VCaP (cell line): ENCODE measurements at regions not wholly inside any gene's neighbourhood (a gene's known extent, or its start where the extent isn't known, plus 50 kb on each side); places are given as distances from the start of the nearest gene placed in this dataset.

ENCODE experiments used
- H3K27ac ChIP-seq: fragments of 450-650 bp; 2 replicates; pipeline ENCODE4 v1.5.1; 2017
- TF ChIP-seq, protein P1 (sequence below): fragments of 450-650 bp; conservative IDR thresholded peaks from 2 replicates; pipeline ENCODE4 v1.5.1; 2017; ENCODE audit warnings: mild to moderate bottlenecking, moderate library complexity

DNA sequence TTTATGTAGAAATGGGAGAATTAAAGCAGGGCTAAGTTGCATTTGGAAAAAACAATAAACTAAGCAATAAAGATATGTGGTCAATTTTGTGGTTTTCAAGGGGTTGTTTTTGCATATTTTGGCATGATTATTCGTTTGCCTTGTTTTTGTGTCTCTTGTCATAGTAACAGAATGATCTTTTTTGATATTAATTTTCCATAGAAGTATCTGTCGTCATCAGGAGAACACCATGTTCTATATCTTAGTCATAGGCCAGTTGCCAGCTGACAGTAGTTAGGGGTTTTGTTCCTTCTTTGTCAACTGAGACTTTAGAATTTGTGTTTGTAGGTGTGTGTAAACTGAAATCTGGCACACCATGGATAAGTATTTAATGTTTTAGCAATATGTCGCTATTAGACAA lies 1354.8 kb downstream of the LRFN5 start:
- TF ChIP-seq, protein P1, sequence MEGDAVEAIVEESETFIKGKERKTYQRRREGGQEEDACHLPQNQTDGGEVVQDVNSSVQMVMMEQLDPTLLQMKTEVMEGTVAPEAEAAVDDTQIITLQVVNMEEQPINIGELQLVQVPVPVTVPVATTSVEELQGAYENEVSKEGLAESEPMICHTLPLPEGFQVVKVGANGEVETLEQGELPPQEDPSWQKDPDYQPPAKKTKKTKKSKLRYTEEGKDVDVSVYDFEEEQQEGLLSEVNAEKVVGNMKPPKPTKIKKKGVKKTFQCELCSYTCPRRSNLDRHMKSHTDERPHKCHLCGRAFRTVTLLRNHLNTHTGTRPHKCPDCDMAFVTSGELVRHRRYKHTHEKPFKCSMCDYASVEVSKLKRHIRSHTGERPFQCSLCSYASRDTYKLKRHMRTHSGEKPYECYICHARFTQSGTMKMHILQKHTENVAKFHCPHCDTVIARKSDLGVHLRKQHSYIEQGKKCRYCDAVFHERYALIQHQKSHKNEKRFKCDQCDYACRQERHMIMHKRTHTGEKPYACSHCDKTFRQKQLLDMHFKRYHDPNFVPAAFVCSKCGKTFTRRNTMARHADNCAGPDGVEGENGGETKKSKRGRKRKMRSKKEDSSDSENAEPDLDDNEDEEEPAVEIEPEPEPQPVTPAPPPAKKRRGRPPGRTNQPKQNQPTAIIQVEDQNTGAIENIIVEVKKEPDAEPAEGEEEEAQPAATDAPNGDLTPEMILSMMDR = no peak
- H3K27ac ChIP-seq = no peak overlapping the region

DNA sequence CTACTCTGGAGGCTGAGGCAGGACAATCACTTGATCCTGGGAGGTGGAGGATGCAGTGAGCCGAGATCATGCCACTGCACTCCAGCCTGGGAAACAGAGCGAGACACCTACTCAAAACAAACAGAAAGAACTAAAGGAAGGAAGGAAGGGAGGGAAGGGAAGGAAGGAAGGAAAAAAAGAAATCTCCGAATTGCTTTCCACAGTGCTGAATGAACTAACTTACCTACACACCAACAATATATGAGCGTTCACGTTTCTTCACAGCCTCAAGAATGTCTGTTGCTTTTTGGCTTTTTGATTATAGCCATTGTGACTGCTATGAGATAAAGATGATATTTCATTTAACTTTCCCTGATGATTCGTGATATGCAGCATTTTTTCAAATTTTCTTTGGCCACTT lies 1343.7 kb downstream of the LRFN5 start:
- TF ChIP-seq, protein P1 = no peak

DNA sequence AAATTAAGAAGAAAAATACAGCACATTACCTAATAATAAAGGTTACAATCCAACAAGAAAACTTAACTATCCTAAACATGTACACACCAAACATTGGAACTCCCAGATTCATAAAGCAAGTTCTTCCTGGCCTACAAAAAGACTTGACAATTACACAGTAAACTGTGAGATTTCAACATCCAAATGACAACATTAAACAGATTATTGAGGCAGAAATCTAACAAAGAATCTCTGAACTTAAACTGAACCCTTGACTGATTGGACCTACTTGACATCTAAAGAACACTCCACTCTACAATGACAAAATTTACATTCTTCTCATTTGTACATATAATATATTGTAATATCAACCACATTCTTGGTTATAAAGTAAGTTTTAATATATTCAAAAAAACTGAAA lies 1341.3 kb downstream of the LRFN5 start:
- no peak overlapping the region for H3K27ac ChIP-seq
- TF ChIP-seq, protein P1 = no peak

More for the DNA sequence above, 1343.7 kb downstream of the LRFN5 start:
- no peak overlapping the region for H3K27ac ChIP-seq

DNA sequence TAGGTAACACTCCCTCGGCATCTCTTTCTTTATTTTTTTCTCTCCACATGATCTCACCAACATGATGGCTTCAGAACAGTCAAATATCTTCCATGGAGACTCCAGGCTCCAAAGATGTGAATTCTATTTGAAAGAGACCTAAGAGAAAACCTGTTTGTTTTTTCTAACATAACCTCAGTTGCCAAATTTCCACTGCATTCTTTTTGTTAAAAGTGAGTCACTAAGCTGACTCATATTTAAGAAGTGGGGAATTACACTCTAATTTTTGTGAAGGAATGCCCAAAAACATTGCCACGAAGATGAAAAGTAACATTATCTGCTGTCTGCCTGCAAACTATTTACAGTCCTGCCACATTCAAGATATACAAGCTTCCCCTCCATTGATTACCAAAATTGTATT lies 1337.6 kb downstream of the LRFN5 start:
- TF ChIP-seq, protein P1 = no peak
- H3K27ac ChIP-seq = no peak overlapping the region

DNA sequence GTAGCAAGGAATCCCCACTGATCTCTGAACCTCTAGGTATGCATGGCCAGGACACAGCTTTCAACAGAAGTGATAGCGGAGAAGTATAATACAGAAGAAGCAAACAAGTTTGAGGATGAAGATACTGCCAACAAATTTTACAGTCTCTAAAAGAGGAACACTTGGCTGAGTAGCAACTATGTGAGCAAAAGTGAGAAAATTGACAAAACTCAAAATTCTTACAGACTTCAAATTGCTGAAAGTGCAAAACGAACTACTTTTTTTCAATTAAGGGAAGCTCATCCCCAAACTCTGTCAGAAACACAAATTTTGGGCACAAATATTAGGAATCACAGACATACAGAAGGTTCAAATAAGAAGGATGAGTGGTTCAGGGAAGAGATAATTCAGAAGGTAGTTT lies 1324.6 kb downstream of the LRFN5 start:
- H3K27ac ChIP-seq = no peak overlapping the region
- TF ChIP-seq, protein P1 = no peak

DNA sequence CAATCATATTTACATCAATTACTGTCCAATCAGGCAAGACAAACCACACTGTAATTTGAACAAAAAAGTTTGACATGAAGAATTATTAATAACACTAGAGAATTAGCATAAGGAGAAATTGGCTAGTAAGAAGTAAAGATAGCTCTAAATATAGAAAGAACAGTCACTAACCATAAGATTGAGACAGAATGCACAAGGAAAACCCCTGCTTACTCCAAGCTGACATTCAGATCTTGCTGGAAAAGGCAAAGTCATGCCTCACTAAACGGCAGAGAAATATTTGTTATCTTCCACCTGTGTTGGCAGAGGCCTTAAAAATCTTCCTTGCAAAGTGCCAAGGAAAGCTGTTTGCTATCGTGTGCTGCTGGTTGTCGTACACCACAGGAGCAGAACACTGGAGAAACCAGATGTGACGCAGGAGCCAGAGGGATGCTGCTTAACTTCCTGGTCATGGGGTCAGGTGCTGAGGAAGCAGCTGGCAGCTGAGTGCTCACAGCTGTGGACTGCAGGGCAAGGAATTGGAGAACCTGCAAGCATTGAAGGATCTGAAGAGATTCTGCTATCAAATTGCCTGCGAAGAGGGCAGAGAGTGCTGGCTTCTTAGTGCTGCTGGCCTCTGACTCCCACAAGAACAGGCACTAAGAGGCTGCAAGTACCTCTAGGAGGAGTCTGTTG lies 1323.3 kb downstream of the LRFN5 start:
- TF ChIP-seq, protein P1 = no peak
- no peak overlapping the region for H3K27ac ChIP-seq

DNA sequence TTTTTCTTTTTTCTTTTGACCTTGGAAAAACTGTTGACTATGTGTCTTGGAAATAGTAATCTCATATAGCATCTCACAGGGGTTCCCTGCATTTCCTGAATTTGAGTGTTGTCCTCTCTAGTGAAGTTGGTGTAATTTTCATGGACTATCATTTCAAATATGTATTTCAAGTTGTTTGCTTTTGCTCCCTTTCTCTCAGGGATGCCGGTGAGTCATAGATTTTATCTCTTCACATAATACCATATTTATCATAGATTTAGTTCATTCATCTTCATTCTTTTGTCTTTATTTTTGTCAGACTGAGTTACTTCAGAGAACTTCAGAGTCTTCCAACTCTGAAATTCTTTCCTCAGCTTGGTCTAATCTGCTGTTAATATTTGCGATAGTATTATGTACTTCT lies 1320.6 kb downstream of the LRFN5 start:
- TF ChIP-seq, protein P1 = no peak
- no peak overlapping the region for H3K27ac ChIP-seq
